PC-9 (cell line): ENCODE measurements at regions not wholly inside any gene's neighbourhood (a gene's known extent, or its start where the extent isn't known, plus 50 kb on each side); places are given as distances from the start of the nearest gene placed in this dataset.

ENCODE experiments used
- EZH2 ChIP-seq: fragments of 200-600 bp; sonication (generic); IDR thresholded peaks from 2 replicates; pipeline ENCODE4 v1.8.0; 2017; ENCODE audit warnings: antibody characterized with exemption, low read depth
- TF ChIP-seq, protein P1 (sequence below): fragments of 200-600 bp; sonication (generic); conservative IDR thresholded peaks from 2 replicates; pipeline ENCODE4 v1.6.1; 2017; ENCODE audit warnings: mixed run types, antibody characterized with exemption, mild to moderate bottlenecking, moderate library complexity

DNA sequence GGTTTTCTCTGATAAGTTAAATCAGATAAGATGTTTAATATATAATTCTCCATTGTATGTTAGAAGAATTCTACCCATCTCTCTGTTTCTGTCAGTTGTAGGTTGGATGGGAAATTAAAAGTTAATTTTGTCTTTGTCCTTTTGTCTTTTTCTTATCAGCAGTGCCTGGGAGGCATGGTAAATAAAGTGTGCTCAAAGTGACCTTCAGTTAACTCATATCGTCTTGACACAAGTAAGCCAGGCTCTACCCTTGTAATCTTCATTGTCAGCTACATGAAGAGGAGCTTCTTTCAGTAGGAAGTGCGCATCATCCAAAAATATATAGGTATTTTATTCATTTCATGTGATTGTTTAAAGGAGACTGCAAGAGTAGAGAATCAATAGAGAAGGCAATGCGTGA lies 138.9 kb upstream of the NRIP1 start:
- TF ChIP-seq, protein P1, sequence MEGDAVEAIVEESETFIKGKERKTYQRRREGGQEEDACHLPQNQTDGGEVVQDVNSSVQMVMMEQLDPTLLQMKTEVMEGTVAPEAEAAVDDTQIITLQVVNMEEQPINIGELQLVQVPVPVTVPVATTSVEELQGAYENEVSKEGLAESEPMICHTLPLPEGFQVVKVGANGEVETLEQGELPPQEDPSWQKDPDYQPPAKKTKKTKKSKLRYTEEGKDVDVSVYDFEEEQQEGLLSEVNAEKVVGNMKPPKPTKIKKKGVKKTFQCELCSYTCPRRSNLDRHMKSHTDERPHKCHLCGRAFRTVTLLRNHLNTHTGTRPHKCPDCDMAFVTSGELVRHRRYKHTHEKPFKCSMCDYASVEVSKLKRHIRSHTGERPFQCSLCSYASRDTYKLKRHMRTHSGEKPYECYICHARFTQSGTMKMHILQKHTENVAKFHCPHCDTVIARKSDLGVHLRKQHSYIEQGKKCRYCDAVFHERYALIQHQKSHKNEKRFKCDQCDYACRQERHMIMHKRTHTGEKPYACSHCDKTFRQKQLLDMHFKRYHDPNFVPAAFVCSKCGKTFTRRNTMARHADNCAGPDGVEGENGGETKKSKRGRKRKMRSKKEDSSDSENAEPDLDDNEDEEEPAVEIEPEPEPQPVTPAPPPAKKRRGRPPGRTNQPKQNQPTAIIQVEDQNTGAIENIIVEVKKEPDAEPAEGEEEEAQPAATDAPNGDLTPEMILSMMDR, result no peak
- TF ChIP-seq EZH2, result no peak
